AG04450 (cell line): ENCODE measurements at regions not wholly inside any gene's neighbourhood (a gene's known extent, or its start where the extent isn't known, plus 50 kb on each side); places are given as distances from the start of the nearest gene placed in this dataset.

Experiments used
- CTCF ChIA-PET: fragments of 300-600, 350-600 bp; formaldehyde crosslinking; extraction: SDS; loops from one replicate; lab custom pipeline; 2022; ENCODE audit warnings: antibody characterized with exemption, inconsistent platforms; lab: Charles Lee
- POLR2A ChIA-PET: fragments of 350-600 bp; formaldehyde crosslinking; extraction: SDS; loops from one replicate; lab custom pipeline; 2021; ENCODE audit warnings: antibody characterized with exemption, inconsistent platforms; lab: Yijun Ruan, JAX
- DNase-seq: peaks from one replicate; pipeline ENCODE4 v3.0.0-alpha.2; 2011; ENCODE audit warnings: low read depth, low spot score
- H3K27ac ChIP-seq: one replicate; pipeline ENCODE4 v1.5.1; 2012; ENCODE audit warnings: low read depth, low read length, control low read depth
- H3K27me3 ChIP-seq: one replicate; pipeline ENCODE4 v1.6.0; 2012; ENCODE audit warnings: low read length; ENCODE audit not compliant: control insufficient read depth, insufficient read depth
- H3K4me3 ChIP-seq: 2 replicates; pipeline ENCODE4 v1.5.1; 2011; ENCODE audit warnings: mild to moderate bottlenecking, low read depth, low read length, control low read depth
- H3K9me3 ChIP-seq: 2 replicates; pipeline ENCODE4 v1.5.1; 2012; ENCODE audit warnings: low read length; ENCODE audit not compliant: control insufficient read depth, insufficient read depth
- TF ChIP-seq, protein P1 (sequence below): IDR thresholded peaks from 2 replicates; pipeline ENCODE4 v1.5.1; 2011; ENCODE audit warnings: low read depth, low read length, control low read depth, inconsistent platforms

DNA sequence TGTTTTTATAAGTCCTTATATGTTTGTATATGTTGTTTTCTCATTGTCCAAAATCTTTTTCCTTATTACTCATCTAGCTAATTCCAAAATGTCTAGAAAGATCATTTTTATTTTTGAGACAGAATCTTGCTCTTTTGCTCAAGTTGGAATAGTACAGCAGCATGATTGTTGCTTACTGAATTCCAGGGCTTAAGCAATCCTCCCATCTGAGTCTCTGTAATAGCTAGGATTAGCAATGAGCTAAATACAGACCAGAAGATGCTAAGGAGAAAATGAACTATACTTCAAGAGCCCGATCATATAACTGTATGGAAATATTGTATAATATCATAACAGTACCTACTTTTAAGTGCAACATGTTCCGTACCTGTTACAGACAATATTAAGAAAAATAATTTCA lies 1027.0 kb downstream of the STIM2 start:
- CTCF ChIA-PET: no interaction called here
- no peak for DNase-seq
- POLR2A ChIA-PET: no interaction called here
- H3K4me3 ChIP-seq: no peak overlapping the region
- TF ChIP-seq, protein P1, sequence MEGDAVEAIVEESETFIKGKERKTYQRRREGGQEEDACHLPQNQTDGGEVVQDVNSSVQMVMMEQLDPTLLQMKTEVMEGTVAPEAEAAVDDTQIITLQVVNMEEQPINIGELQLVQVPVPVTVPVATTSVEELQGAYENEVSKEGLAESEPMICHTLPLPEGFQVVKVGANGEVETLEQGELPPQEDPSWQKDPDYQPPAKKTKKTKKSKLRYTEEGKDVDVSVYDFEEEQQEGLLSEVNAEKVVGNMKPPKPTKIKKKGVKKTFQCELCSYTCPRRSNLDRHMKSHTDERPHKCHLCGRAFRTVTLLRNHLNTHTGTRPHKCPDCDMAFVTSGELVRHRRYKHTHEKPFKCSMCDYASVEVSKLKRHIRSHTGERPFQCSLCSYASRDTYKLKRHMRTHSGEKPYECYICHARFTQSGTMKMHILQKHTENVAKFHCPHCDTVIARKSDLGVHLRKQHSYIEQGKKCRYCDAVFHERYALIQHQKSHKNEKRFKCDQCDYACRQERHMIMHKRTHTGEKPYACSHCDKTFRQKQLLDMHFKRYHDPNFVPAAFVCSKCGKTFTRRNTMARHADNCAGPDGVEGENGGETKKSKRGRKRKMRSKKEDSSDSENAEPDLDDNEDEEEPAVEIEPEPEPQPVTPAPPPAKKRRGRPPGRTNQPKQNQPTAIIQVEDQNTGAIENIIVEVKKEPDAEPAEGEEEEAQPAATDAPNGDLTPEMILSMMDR: no peak
- H3K27me3 ChIP-seq: no peaks in the 10 kb centered on the region
- H3K27ac ChIP-seq: no peak overlapping the region
- no peaks in the 10 kb centered on the region for H3K9me3 ChIP-seq

DNA sequence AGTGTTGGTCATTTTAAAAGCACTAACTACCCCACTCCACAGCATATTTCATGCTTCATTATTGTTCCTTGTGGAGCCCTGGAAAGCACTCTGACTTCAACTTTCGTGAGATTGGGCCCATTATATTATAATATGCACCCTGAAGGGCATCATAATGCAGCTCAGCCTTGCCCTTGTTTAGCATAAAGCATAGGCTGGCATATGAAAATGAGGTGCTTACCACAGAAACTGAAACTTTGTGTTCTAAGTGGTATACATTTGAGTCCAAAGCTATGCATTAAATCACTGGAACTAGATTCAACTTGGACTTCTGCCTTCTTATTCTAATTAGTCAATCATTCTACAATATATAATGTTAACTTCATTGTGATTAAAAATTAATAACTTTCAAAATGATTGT lies 1027.9 kb downstream of the STIM2 start:
- no peak overlapping the region for H3K4me3 ChIP-seq
- CTCF ChIA-PET: no interaction called here
- TF ChIP-seq, protein P1: no peak
- no peak for DNase-seq
- H3K27me3 ChIP-seq: no peaks in the 10 kb centered on the region
- no peaks in the 10 kb centered on the region for H3K9me3 ChIP-seq
- H3K27ac ChIP-seq: no peak overlapping the region
- POLR2A ChIA-PET: no interaction called here

DNA sequence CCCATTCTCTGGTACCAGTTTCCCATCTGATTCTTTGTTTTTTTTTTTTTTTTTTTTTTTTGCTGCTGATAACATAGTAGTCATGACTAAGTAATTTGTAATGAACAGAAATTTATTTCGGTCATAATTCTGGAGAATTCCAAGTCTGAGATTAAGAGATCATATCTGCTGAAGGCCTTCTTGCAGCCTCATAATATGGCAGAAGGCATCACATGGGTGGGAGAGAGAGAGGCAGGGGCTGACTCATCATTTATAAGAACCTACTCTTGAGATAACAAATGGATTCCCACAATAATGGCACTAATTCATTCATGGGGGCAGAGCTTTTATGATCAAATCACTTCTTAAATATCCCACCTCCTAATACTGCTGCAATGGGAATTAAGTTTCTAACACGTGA lies 1034.3 kb downstream of the STIM2 start:
- ChIA-PET CTCF (no interaction called here), POLR2A (no interaction called here)
- Histone ChIP-seq H3K27me3 (no peaks in the 10 kb centered on the region), H3K27ac (no peak overlapping the region), H3K9me3 (no peaks in the 10 kb centered on the region; the same call in 1 of the 2 replicates), H3K4me3 (no peak overlapping the region)
- no peak for DNase-seq
- TF ChIP-seq, protein P1: no peak

DNA sequence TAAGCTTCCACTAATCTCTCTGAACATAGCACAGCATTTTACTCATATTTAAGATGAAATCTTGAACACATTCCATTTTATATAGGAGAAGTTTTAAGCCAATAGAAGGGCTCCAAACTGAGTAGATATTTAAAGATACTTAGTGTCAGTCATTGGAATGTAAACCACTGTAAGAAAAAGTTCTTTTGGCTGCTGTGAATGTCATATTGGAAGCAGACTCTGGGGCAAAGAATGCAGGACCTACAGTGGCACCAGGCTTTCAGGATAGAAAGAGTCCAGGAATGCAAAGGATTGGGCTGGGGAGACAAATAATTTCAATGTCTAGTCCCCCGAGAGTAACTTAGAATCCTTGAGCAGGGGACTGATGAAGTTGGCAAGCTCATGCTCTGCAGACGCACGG lies 1047.7 kb downstream of the STIM2 start:
- no peak for DNase-seq
- TF ChIP-seq, protein P1: no peak
- POLR2A ChIA-PET: interaction anchor here (0.5 kb wide), 1 partner anchor 1913 kb away, joined by 3 read pairs; no protein-coding TSS in a partner anchor
- CTCF ChIA-PET: no interaction called here
- Histone ChIP-seq H3K27me3 (no peaks in the 10 kb centered on the region), H3K4me3 (no peak overlapping the region), H3K27ac (no peak overlapping the region), H3K9me3 (no peaks in the 10 kb centered on the region)

DNA sequence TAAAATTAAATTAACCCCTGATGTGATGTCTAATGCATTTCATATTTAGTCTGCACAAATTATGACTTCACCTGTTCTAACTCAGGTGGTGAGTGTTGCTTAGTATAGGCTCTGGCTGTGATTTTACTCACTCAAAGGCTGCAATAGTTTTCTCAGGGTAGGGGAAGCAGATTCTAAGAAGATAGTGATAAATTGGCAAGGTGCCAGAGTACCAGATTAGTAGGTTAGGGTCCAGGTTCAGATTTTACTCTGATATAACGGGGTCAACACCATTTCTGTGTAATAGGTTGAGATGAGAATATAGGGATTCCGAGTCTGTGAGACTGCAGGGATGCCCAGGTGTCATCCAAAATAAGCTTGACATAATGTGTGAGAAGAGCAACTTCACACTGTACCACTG lies 1049.6 kb downstream of the STIM2 start:
- DNase-seq: no peak
- ChIA-PET CTCF (no interaction called here), POLR2A (no interaction called here)
- TF ChIP-seq, protein P1: no peak
- Histone ChIP-seq H3K9me3 (no peaks in the 10 kb centered on the region), H3K27me3 (no peaks in the 10 kb centered on the region), H3K4me3 (no peak overlapping the region), H3K27ac (no peak overlapping the region)
